ENCODE measurements at regions not wholly inside any gene's neighbourhood (a gene's known extent, or its start where the extent isn't known, plus 50 kb on each side); places are given as distances from the start of the nearest gene placed in this dataset.

GRCh38 chr13:87393358-87393757 lies 277.8 kb upstream of the SLITRK5 start:
- no peaks in the 10 kb centered on the region for H3K36me3 ChIP-seq (ENCODE audit: control insufficient read depth in 4 of 4, insufficient read depth in 4 of 4, low read length in 4 of 4)
- no peak overlapping the region for H3K4me3 ChIP-seq
- no peaks in the 10 kb centered on the region for H3K9me3 ChIP-seq (ENCODE audit: control insufficient read depth in 4 of 4, insufficient read depth in 3 of 4, low read length in 3 of 4)
- TF ChIP-seq CTCF (IDR thresholded peaks at IDR 0.05; ENCODE audit: control extremely low read depth, extremely low read depth), result no peak
- no peak for ATAC-seq (ENCODE audit: insufficient read depth, low FRiP score)
- H3K27ac ChIP-seq (ENCODE audit: low read depth in 1 of 2, low read length in 1 of 2), result no peak overlapping the region
- no peak for DNase-seq
- no peak overlapping the region for H3K9ac ChIP-seq (ENCODE audit: insufficient read depth in 1 of 2, low read length in 2 of 2)
- H3K27me3 ChIP-seq (ENCODE audit: control insufficient read depth in 3 of 3, insufficient read depth in 3 of 3, low read length in 2 of 3), result no peaks in the 10 kb centered on the region
- no peaks in the 10 kb centered on the region for H3K4me1 ChIP-seq (ENCODE audit: control insufficient read depth in 5 of 5, insufficient read depth in 5 of 5, low read length in 5 of 5)

- H3K27ac ChIP-seq (ENCODE audit: low read depth in 1 of 2, low read length in 1 of 2), result no peak overlapping the region
- WGBS, 2 donors, result 75 to 85% methylated on average over 3 of the region's 3 CpGs
- DNase-seq, result no peak
- H3K4me3 ChIP-seq, result no peak overlapping the region
- no peak for TF ChIP-seq CTCF (IDR thresholded peaks at IDR 0.05; ENCODE audit: control extremely low read depth, extremely low read depth)
- H3K36me3 ChIP-seq (ENCODE audit: control insufficient read depth in 4 of 4, insufficient read depth in 4 of 4, low read length in 4 of 4), result no peaks in the 10 kb centered on the region
- ATAC-seq (ENCODE audit: insufficient read depth, low FRiP score), result no peak
- H3K27me3 ChIP-seq (ENCODE audit: control insufficient read depth in 3 of 3, insufficient read depth in 3 of 3, low read length in 2 of 3), result no peaks in the 10 kb centered on the region
- H3K4me1 ChIP-seq (ENCODE audit: control insufficient read depth in 5 of 5, insufficient read depth in 5 of 5, low read length in 5 of 5), result no peaks in the 10 kb centered on the region
- no peaks in the 10 kb centered on the region for H3K9me3 ChIP-seq (ENCODE audit: control insufficient read depth in 4 of 4, insufficient read depth in 3 of 4, low read length in 3 of 4)
- no peak overlapping the region for H3K9ac ChIP-seq (ENCODE audit: insufficient read depth in 1 of 2, low read length in 2 of 2)
Measured at GRCh38 chr13:87398047-87398446, 273.1 kb upstream of the SLITRK5 start.

GRCh38 chr13:87403748-87404432 lies 267.3 kb upstream of the SLITRK5 start:
- Histone ChIP-seq H3K36me3 (ENCODE audit: control insufficient read depth in 4 of 4, insufficient read depth in 4 of 4, low read length in 4 of 4) (no peaks in the 10 kb centered on the region), H3K27me3 (ENCODE audit: control insufficient read depth in 3 of 3, insufficient read depth in 3 of 3, low read length in 2 of 3) (no peaks in the 10 kb centered on the region), H3K9me3 (ENCODE audit: control insufficient read depth in 4 of 4, insufficient read depth in 3 of 4, low read length in 3 of 4) (no peaks in the 10 kb centered on the region), H3K27ac (ENCODE audit: low read depth in 1 of 2, low read length in 1 of 2) (no peak overlapping the region), H3K4me3 (no peak overlapping the region), H3K9ac (ENCODE audit: insufficient read depth in 1 of 2, low read length in 2 of 2) (no peak overlapping the region), H3K4me1 (ENCODE audit: control insufficient read depth in 5 of 5, insufficient read depth in 5 of 5, low read length in 5 of 5) (no peaks in the 10 kb centered on the region)
- WGBS, 2 donors, result 30 to 40% methylated on average over 4 of the region's 4 CpGs
- ATAC-seq (ENCODE audit: insufficient read depth, low FRiP score), result no peak
- no peak for DNase-seq
- no peak for TF ChIP-seq CTCF (IDR thresholded peaks at IDR 0.05; ENCODE audit: control extremely low read depth, extremely low read depth)

- TF ChIP-seq CTCF (IDR thresholded peaks at IDR 0.05; ENCODE audit: control extremely low read depth, extremely low read depth), result no peak
- Histone ChIP-seq H3K9me3 (ENCODE audit: control insufficient read depth in 4 of 4, insufficient read depth in 3 of 4, low read length in 3 of 4) (no peaks in the 10 kb centered on the region), H3K27me3 (ENCODE audit: control insufficient read depth in 3 of 3, insufficient read depth in 3 of 3, low read length in 2 of 3) (no peaks in the 10 kb centered on the region), H3K36me3 (ENCODE audit: control insufficient read depth in 4 of 4, insufficient read depth in 4 of 4, low read length in 4 of 4) (no peaks in the 10 kb centered on the region), H3K4me3 (no peak overlapping the region), H3K27ac (ENCODE audit: low read depth in 1 of 2, low read length in 1 of 2) (no peak overlapping the region), H3K4me1 (ENCODE audit: control insufficient read depth in 5 of 5, insufficient read depth in 5 of 5, low read length in 5 of 5) (no peaks in the 10 kb centered on the region), H3K9ac (ENCODE audit: insufficient read depth in 1 of 2, low read length in 2 of 2) (no peak overlapping the region)
- DNase-seq (no peak), ATAC-seq (ENCODE audit: insufficient read depth, low FRiP score) (no peak)
Measured at GRCh38 chr13:87426742-87427141, 244.4 kb upstream of the SLITRK5 start.
